ENCODE measurements at regions not wholly inside any gene's neighbourhood (a gene's known extent, or its start where the extent isn't known, plus 50 kb on each side); places are given as distances from the start of the nearest gene placed in this dataset.

- TF ChIP-seq MEF2B (IDR thresholded peaks at IDR 0.05; ENCODE audit: partially characterized antibody, poor library complexity, severe bottlenecking), result no peak
- TF ChIP-seq USF1 (IDR thresholded peaks at IDR 0.05; ENCODE audit: borderline replicate concordance, extremely low read length, insufficient read depth, low read depth, low read length), result no peak
- no peak for TF ChIP-seq NFIC (IDR thresholded peaks at IDR 0.05; ENCODE audit: low read depth, low read length)
- no peak for TF ChIP-seq STAT3 (IDR thresholded peaks at IDR 0.05; ENCODE audit: low read depth, low read length)
Observed at GRCh38 chr16:87072101-87072500, 245.1 kb downstream of the C16orf95 start (continued).

- POLR2A ChIA-PET, result no interaction called here
- 0 out of 2 replicates have a peak overlapping the region, but pooled peaks have one; percentile 33 for H3K27ac ChIP-seq (ENCODE audit: control insufficient read depth, insufficient read depth)
- no peaks in the 10 kb centered on the region for H4K20me1 ChIP-seq (ENCODE audit: control insufficient read depth, insufficient read depth)
- FAIRE-seq (no peak), ATAC-seq (peak; percentile 91), DNase-seq (ENCODE audit: low read depth, low spot score) (peak; percentile 68)
- no TSS peak for BruUV-seq (replicated peaks)
- peaks cover 2% of the 10 kb centered on the region; the same call in 1 of the 3 replicates for H3K9me3 ChIP-seq (replicated peaks; ENCODE audit: control insufficient read depth, insufficient read depth, low read length)
- TF ChIP-seq PAX5 (IDR thresholded peaks at IDR 0.05; ENCODE audit: borderline replicate concordance, low read depth, low read length), result peak; percentile 87
- TF ChIP-seq PKNOX1 (IDR thresholded peaks at IDR 0.05), result peak; percentile 32; the same call in 1 of the 2 replicates
- peak; percentile 72; the same call in 1 of the 2 replicates for TF ChIP-seq MEF2A (IDR thresholded peaks at IDR 0.05; ENCODE audit: insufficient read depth, low read depth, low read length)
- TF ChIP-seq MEF2B (IDR thresholded peaks at IDR 0.05; ENCODE audit: partially characterized antibody, poor library complexity, severe bottlenecking), result peak; percentile 53
- TF ChIP-seq BCL11A (IDR thresholded peaks at IDR 0.05; ENCODE audit: low read depth, low read length), result 0 out of 2 replicates have a peak, but pooled peaks have one; percentile 15
- peak; percentile 37; the same call in 1 of the 2 replicates for TF ChIP-seq RUNX3 (IDR thresholded peaks at IDR 0.05; ENCODE audit: low read length)
- TF ChIP-seq NR2C1 (IDR thresholded peaks at IDR 0.05), result no peak
- peak in 1 of 2 experiments; percentile 65; a peak in 1 of 4 replicates for TF ChIP-seq EP300 (IDR thresholded peaks at IDR 0.05; ENCODE audit: borderline replicate concordance in 1 of 2, control insufficient read depth in 1 of 2, low read depth in 2 of 2, low read length in 2 of 2)
- peak; percentile 30 to 68; a peak in 3 of 4 replicates for TF ChIP-seq BHLHE40 (IDR thresholded peaks at IDR 0.05; ENCODE audit: borderline replicate concordance in 1 of 2, low read depth in 2 of 2, low read length in 1 of 2)
- peak in 1 of 2 experiments; percentile 41; a peak in 1 of 4 replicates for TF ChIP-seq IKZF2 (IDR thresholded peaks at IDR 0.05)
- TF ChIP-seq HDAC2 (IDR thresholded peaks at IDR 0.05), result no peak
- peaks cover 0 to 2% of the 10 kb centered on the region in 2 experiments; a peak in 2 of 4 replicates for H3K27me3 ChIP-seq (replicated peaks in 1 of 2; ENCODE audit: control insufficient read depth in 2 of 2, insufficient read depth in 2 of 2, low read length in 1 of 2)
- no peak overlapping the region for H2AFZ ChIP-seq (ENCODE audit: control insufficient read depth, low read depth, low read length)
- SMC1A ChIA-PET (ENCODE audit: uncharacterized antibody, unreplicated experiment), result no interaction called here
- no peaks in the 10 kb centered on the region for H3K79me2 ChIP-seq (ENCODE audit: control insufficient read depth, insufficient read depth, low read length)
- H3K4me1 ChIP-seq (ENCODE audit: control insufficient read depth, insufficient read depth, low read length), result peaks cover 13% of the 10 kb centered on the region
- WGBS (ENCODE audit: insufficient coverage, insufficient replicate concordance, low lambda C conversion rate, missing lambda C conversion rate), result 5% methylated on average over 19 of the region's 19 CpGs
- intact Hi-C loops (cut with micrococcal nuclease; ENCODE audit: unreplicated experiment), result loop anchor here (5.0 kb wide), 1 partner anchor 512 kb away; no protein-coding TSS in a partner anchor
- CTCF ChIA-PET, result interaction anchor here (4.4 kb wide), 1 partner anchor 12 kb away, joined by 18 read pairs; no protein-coding TSS in a partner anchor
- RAD21 ChIA-PET (ENCODE audit: unreplicated experiment), result no interaction called here
- in situ Hi-C loops (cut with MboI), result no loop called here
- no peak overlapping the region for H3K4me3 ChIP-seq
- no peak overlapping the region for H3K9ac ChIP-seq (ENCODE audit: control insufficient read depth, insufficient read depth, low read length)
- H3K4me2 ChIP-seq (ENCODE audit: control insufficient read depth, insufficient read depth), result peak overlapping the region; percentile 63
- H3K36me3 ChIP-seq (ENCODE audit: control insufficient read depth in 2 of 2, insufficient read depth in 2 of 2, low read length in 1 of 2), result no peaks in the 10 kb centered on the region
Observed at GRCh38 chr16:87074641-87075318, 242.4 kb downstream of the C16orf95 start.
